GM12878 (cell line): ENCODE measurements at regions not wholly inside any gene's neighbourhood (a gene's known extent, or its start where the extent isn't known, plus 50 kb on each side); places are given as distances from the start of the nearest gene placed in this dataset.

Experiments
- ATAC-seq: fragments of 200-7000 bp; cut with Tn5 transposase; 3 replicates; pipeline ENCODE4 v1.9.1; 2020; ENCODE audit warnings: mild to moderate bottlenecking, moderate library complexity
- BruUV-seq: library from RNA; stranded (reverse); fragments of 400-500 nt; replicated peaks from 2 replicates; lab custom pipeline; 2021; lab: Mats Ljungman, UMichigan
- CTCF ChIA-PET: fragments of 300-600 bp; sonication (Branson Sonifier 250); formaldehyde crosslinking; extraction: SDS; loops from one replicate; lab custom pipeline; 2021; ENCODE audit warnings: inconsistent platforms; lab: Yijun Ruan, JAX
- POLR2A ChIA-PET: fragments of 350-600 bp; formaldehyde crosslinking; extraction: SDS; loops from one replicate; lab custom pipeline; 2021; ENCODE audit warnings: inconsistent platforms; lab: Charles Lee
- RAD21 ChIA-PET: fragments of 300-600 bp; sonication (Branson Sonifier 250); formaldehyde crosslinking; loops from one replicate; lab custom pipeline; 2023; ENCODE audit warnings: antibody characterized with exemption; ENCODE audit not compliant: unreplicated experiment; lab: Charles Lee
- SMC1A ChIA-PET: fragments of 300-600 bp; sonication (Branson Sonifier 250); formaldehyde crosslinking; loops from one replicate; lab custom pipeline; 2023; ENCODE audit not compliant: unreplicated experiment, uncharacterized antibody; lab: Charles Lee
- DNase-seq: peaks from one replicate; pipeline ENCODE4 v3.0.0-alpha.2; 2011; ENCODE audit warnings: low read depth, low spot score
- FAIRE-seq: peaks from 3 replicates; lab custom pipeline; 2011; peaks lifted over from hg19 to GRCh38; lab: Jason Lieb, UNC
- H2AFZ ChIP-seq: 2 replicates; pipeline ENCODE4 v1.6.0; 2011; ENCODE audit warnings: low read depth, low read length, control low read depth; ENCODE audit not compliant: control insufficient read depth
- H3K27ac ChIP-seq: 2 replicates; pipeline ENCODE4 v1.5.1; 2011; ENCODE audit warnings: control low read depth; ENCODE audit not compliant: control insufficient read depth, insufficient read depth
- H3K27me3 ChIP-seq, 2 experiments: replicated peaks in 1 of 2; 2 replicates each; pipeline versions ENCODE4 v1.6.0 to v1.6.1; 2011; ENCODE audit warnings: low read length in 1 of 2; ENCODE audit not compliant: control insufficient read depth in 2 of 2, insufficient read depth in 2 of 2
- H3K36me3 ChIP-seq, 2 experiments: 2 replicates each; pipeline ENCODE4 v1.5.1; 2011; ENCODE audit warnings: low read length in 1 of 2; ENCODE audit not compliant: control insufficient read depth in 2 of 2, insufficient read depth in 2 of 2
- H3K4me1 ChIP-seq: 2 replicates; pipeline ENCODE4 v1.6.1; 2011; ENCODE audit warnings: mild to moderate bottlenecking, low read length, moderate library complexity, mixed read lengths; ENCODE audit not compliant: control insufficient read depth, insufficient read depth
- H3K4me2 ChIP-seq: 2 replicates; pipeline ENCODE4 v1.6.0; 2011; ENCODE audit warnings: control low read depth; ENCODE audit not compliant: control insufficient read depth, insufficient read depth
- H3K4me3 ChIP-seq: fragments of 200-600 bp; sonication (generic); 2 replicates; pipeline ENCODE4 v1.5.1; 2016
- H3K79me2 ChIP-seq: 2 replicates; pipeline ENCODE4 v1.6.0; 2011; ENCODE audit warnings: low read length; ENCODE audit not compliant: control insufficient read depth, insufficient read depth
- H3K9ac ChIP-seq: 2 replicates; pipeline ENCODE4 v1.8.0; 2011; ENCODE audit warnings: low read length, control low read depth, mixed read lengths; ENCODE audit not compliant: control insufficient read depth, insufficient read depth
- H3K9me3 ChIP-seq: replicated peaks from 3 replicates; pipeline ENCODE4 v1.5.1; 2011; ENCODE audit warnings: mild to moderate bottlenecking, low read length; ENCODE audit not compliant: control insufficient read depth, insufficient read depth
- H4K20me1 ChIP-seq: 2 replicates; pipeline ENCODE4 v1.6.0; 2011; ENCODE audit not compliant: control insufficient read depth, insufficient read depth
- ATF7 ChIP-seq: fragments of 450-650 bp; IDR thresholded peaks from 2 replicates; pipeline ENCODE4 v1.6.1; 2016; ENCODE audit warnings: low read depth, mild to moderate bottlenecking
- BRCA1 ChIP-seq: IDR thresholded peaks from 2 replicates; pipeline ENCODE4 v1.6.1; 2011; ENCODE audit warnings: low read depth, low read length, improper control_type of control experiment
- MXI1 ChIP-seq: fragments of 150-350 bp; IDR thresholded peaks from 2 replicates; pipeline ENCODE4 v1.6.1; 2011; ENCODE audit warnings: low read depth, mild to moderate bottlenecking, inconsistent platforms, low read length, improper control_type of control experiment
- NFIC ChIP-seq: IDR thresholded peaks from 2 replicates; pipeline ENCODE4 v1.6.1; 2012; ENCODE audit warnings: low read depth, mild to moderate bottlenecking, inconsistent platforms, low read length, moderate library complexity
- RCOR1 ChIP-seq: conservative IDR thresholded peaks from 2 replicates; pipeline ENCODE4 v1.6.1; 2012; ENCODE audit warnings: low read depth, low read length, improper control_type of control experiment
- SREBF1 ChIP-seq: IDR thresholded peaks from 2 replicates; pipeline ENCODE4 v1.6.1; 2012; ENCODE audit warnings: mild to moderate bottlenecking, low read length
- TCF3 ChIP-seq: IDR thresholded peaks from 2 replicates; pipeline ENCODE4 v1.6.1; 2012; ENCODE audit warnings: low read depth, mild to moderate bottlenecking, low read length, borderline replicate concordance; ENCODE audit not compliant: insufficient read depth
- WGBS: methylation state at CpG from one replicate; pipeline ENCODE4 v1.1.6; 2016; ENCODE audit warnings: low lambda C conversion rate; ENCODE audit not compliant: insufficient replicate concordance, insufficient coverage; ENCODE audit errors: missing lambda C conversion rate; 5-methylcytosine and 5-hydroxymethylcytosine counted together
- in situ Hi-C: fragments of 300-500 bp; cut with MboI; formaldehyde crosslinking; loops from 9 replicates; pipeline ENCODE4 v1.14.3; 2018; ENCODE audit warnings: mixed read lengths
- intact Hi-C: fragments of 100-400 bp; cut with micrococcal nuclease; formaldehyde crosslinking; loops from one replicate; pipeline ENCODE4 v1.14.2; 2022; ENCODE audit not compliant: unreplicated experiment
- TF ChIP-seq, protein P1 (sequence below): IDR thresholded peaks from 2 replicates; pipeline ENCODE4 v1.6.1; 2012; ENCODE audit warnings: improper control_type of control experiment, low read depth, low read length; ENCODE audit not compliant: insufficient replicate concordance
- TF ChIP-seq, protein P2 (sequence below): IDR thresholded peaks from 2 replicates; pipeline ENCODE4 v1.6.1; 2012; ENCODE audit warnings: low read depth, low read length, improper control_type of control experiment

DNA sequence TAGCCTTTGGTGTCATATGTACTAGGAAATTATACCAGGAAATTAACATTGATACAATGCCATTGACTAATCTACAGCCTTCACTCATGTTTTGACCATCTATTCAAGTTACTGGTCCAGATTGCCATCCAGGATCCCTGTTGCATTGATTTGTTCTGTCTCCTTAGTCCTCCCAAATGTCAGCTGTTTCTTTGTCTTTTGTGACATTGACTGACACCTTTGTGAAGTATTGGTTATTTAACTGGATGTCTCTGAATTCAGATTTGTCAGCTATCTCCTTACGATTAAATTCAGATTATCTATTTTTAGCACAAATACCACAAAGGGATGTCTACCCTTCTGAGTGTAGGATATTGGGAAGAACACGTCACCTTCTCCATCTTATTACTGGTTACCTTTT lies 73.7 kb upstream of the CTNND2 start:
- SMC1A ChIA-PET: interaction anchor here (1.0 kb wide), 1 partner anchor 10 kb away, joined by 3 read pairs; no protein-coding TSS in a partner anchor
- TF ChIP-seq NFIC (no peak), MXI1 (no peak), SREBF1 (no peak), TCF3 (no peak), ATF7 (no peak), RCOR1 (no peak), BRCA1 (no peak)
- TF ChIP-seq, protein P1, sequence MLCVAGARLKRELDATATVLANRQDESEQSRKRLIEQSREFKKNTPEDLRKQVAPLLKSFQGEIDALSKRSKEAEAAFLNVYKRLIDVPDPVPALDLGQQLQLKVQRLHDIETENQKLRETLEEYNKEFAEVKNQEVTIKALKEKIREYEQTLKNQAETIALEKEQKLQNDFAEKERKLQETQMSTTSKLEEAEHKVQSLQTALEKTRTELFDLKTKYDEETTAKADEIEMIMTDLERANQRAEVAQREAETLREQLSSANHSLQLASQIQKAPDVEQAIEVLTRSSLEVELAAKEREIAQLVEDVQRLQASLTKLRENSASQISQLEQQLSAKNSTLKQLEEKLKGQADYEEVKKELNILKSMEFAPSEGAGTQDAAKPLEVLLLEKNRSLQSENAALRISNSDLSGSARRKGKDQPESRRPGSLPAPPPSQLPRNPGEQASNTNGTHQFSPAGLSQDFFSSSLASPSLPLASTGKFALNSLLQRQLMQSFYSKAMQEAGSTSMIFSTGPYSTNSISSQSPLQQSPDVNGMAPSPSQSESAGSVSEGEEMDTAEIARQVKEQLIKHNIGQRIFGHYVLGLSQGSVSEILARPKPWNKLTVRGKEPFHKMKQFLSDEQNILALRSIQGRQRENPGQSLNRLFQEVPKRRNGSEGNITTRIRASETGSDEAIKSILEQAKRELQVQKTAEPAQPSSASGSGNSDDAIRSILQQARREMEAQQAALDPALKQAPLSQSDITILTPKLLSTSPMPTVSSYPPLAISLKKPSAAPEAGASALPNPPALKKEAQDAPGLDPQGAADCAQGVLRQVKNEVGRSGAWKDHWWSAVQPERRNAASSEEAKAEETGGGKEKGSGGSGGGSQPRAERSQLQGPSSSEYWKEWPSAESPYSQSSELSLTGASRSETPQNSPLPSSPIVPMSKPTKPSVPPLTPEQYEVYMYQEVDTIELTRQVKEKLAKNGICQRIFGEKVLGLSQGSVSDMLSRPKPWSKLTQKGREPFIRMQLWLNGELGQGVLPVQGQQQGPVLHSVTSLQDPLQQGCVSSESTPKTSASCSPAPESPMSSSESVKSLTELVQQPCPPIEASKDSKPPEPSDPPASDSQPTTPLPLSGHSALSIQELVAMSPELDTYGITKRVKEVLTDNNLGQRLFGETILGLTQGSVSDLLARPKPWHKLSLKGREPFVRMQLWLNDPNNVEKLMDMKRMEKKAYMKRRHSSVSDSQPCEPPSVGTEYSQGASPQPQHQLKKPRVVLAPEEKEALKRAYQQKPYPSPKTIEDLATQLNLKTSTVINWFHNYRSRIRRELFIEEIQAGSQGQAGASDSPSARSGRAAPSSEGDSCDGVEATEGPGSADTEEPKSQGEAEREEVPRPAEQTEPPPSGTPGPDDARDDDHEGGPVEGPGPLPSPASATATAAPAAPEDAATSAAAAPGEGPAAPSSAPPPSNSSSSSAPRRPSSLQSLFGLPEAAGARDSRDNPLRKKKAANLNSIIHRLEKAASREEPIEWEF: no peak
- TF ChIP-seq, protein P2, sequence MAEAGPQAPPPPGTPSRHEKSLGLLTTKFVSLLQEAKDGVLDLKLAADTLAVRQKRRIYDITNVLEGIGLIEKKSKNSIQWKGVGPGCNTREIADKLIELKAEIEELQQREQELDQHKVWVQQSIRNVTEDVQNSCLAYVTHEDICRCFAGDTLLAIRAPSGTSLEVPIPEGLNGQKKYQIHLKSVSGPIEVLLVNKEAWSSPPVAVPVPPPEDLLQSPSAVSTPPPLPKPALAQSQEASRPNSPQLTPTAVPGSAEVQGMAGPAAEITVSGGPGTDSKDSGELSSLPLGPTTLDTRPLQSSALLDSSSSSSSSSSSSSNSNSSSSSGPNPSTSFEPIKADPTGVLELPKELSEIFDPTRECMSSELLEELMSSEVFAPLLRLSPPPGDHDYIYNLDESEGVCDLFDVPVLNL: no peak
- TF ChIP-seq, all 136 proteins: peak for 0
- ChIA-PET RAD21 (no interaction called here), CTCF (no interaction called here), POLR2A (no interaction called here)
- in situ Hi-C loops (no loop called here), intact Hi-C loops (no loop called here)
- Histone ChIP-seq H3K4me2 (no peak overlapping the region), H3K36me3 (no peaks in the 10 kb centered on the region), H3K27ac (no peak overlapping the region), H3K4me3 (no peak overlapping the region), H3K9ac (no peak overlapping the region), H3K79me2 (no peaks in the 10 kb centered on the region), H3K27me3 (no peaks in the 10 kb centered on the region), H4K20me1 (no peaks in the 10 kb centered on the region), H3K9me3 (no peaks in the 10 kb centered on the region), H3K4me1 (no peaks in the 10 kb centered on the region), H2AFZ (no peak overlapping the region)
- ATAC-seq (no peak), FAIRE-seq (no peak), DNase-seq (no peak)
- 10% methylated on average over 2 of the region's 2 CpGs for WGBS
- no TSS peak for BruUV-seq
